GM18951 (cell line): ENCODE measurements at regions not wholly inside any gene's neighbourhood (a gene's known extent, or its start where the extent isn't known, plus 50 kb on each side); places are given as distances from the start of the nearest gene placed in this dataset.

ENCODE experiments used
- POLR2A ChIP-seq: IDR thresholded peaks from 4 replicates; pipeline ENCODE4 v1.6.1; 2011; ENCODE audit warnings: mild to moderate bottlenecking; ENCODE audit not compliant: insufficient read length, insufficient read depth; ENCODE audit errors: extremely low read depth
- in situ Hi-C: fragments of 300-500 bp; cut with MboI; formaldehyde crosslinking; loops from one replicate; pipeline ENCODE4 v1.12.0; 2022; ENCODE audit warnings: low sequenced_read_pairs, mixed read lengths, inconsistent platforms; ENCODE audit not compliant: unreplicated experiment

- in situ Hi-C loops: no loop called here
- no peak for TF ChIP-seq POLR2A
Measured at GRCh38 chr7:15839416-15840100, 153.1 kb upstream of the MEOX2 start.

- in situ Hi-C loops: no loop called here
Measured at GRCh38 chr7:15838265-15838664, 151.8 kb upstream of the MEOX2 start.

GRCh38 chr7:15837306-15837950 lies 150.9 kb upstream of the MEOX2 start:
- no peak for TF ChIP-seq POLR2A
- in situ Hi-C loops: no loop called here

More at GRCh38 chr7:15838265-15838664, 151.8 kb upstream of the MEOX2 start:
- no peak for TF ChIP-seq POLR2A

GRCh38 chr7:15836651-15837050 lies 150.2 kb upstream of the MEOX2 start:
- TF ChIP-seq POLR2A: no peak
- in situ Hi-C loops: no loop called here

- in situ Hi-C loops: no loop called here
- no peak for TF ChIP-seq POLR2A
Measured at GRCh38 chr7:15836041-15836440, 149.6 kb upstream of the MEOX2 start.

GRCh38 chr7:15834446-15834845 lies 148.0 kb upstream of the MEOX2 start:
- TF ChIP-seq POLR2A: no peak

GRCh38 chr7:15832996-15833395 lies 146.5 kb upstream of the MEOX2 start:
- in situ Hi-C loops: no loop called here
- TF ChIP-seq POLR2A: no peak

More at GRCh38 chr7:15834446-15834845, 148.0 kb upstream of the MEOX2 start:
- in situ Hi-C loops: no loop called here

GRCh38 chr7:15831606-15832005 lies 145.1 kb upstream of the MEOX2 start:
- in situ Hi-C loops: no loop called here
- TF ChIP-seq POLR2A: no peak

GRCh38 chr7:15829691-15830090 lies 143.2 kb upstream of the MEOX2 start:
- in situ Hi-C loops: no loop called here
- no peak for TF ChIP-seq POLR2A

GRCh38 chr7:15828881-15829280 lies 142.4 kb upstream of the MEOX2 start:
- no peak for TF ChIP-seq POLR2A
- in situ Hi-C loops: no loop called here

- TF ChIP-seq POLR2A: no peak
- in situ Hi-C loops: no loop called here
Measured at GRCh38 chr7:15821484-15822427, 135.3 kb upstream of the MEOX2 start.

- no peak for TF ChIP-seq POLR2A
- in situ Hi-C loops: no loop called here
Measured at GRCh38 chr7:15820319-15820718, 133.8 kb upstream of the MEOX2 start.

GRCh38 chr7:15816835-15817426 lies 130.4 kb upstream of the MEOX2 start:
- in situ Hi-C loops: no loop called here
- TF ChIP-seq POLR2A: no peak
